ENCODE measurements at regions not wholly inside any gene's neighbourhood (a gene's known extent, or its start where the extent isn't known, plus 50 kb on each side); places are given as distances from the start of the nearest gene placed in this dataset.

GRCh38 chr3:76576201-76576600 lies 463.7 kb upstream of the ROBO2 start:
- no peak for TF ChIP-seq CHD7 (IDR thresholded peaks at IDR 0.05; ENCODE audit: low read depth, low read length)
- no peak for TF ChIP-seq CTCF (IDR thresholded peaks at IDR 0.05 in 2 of 3, conservative IDR thresholded peaks at IDR 0.05 in 1 of 3; ENCODE audit: insufficient read depth in 2 of 3, low read depth in 1 of 3, low read length in 3 of 3)
- TF ChIP-seq STAG1 (CRISPR knock-in tag; IDR thresholded peaks at IDR 0.05; ENCODE audit: borderline replicate concordance) = no peak
- TF ChIP-seq CC2D1A (IDR thresholded peaks at IDR 0.05) = no peak
- no peak for TF ChIP-seq ZNF586 (CRISPR knock-in tag; conservative IDR thresholded peaks at IDR 0.05)
- no peak for TF ChIP-seq YY1 (IDR thresholded peaks at IDR 0.05; ENCODE audit: borderline replicate concordance in 1 of 3, control insufficient read depth in 1 of 3, extremely low read depth in 1 of 3, insufficient read depth in 3 of 3, insufficient read length in 1 of 3, insufficient replicate concordance in 2 of 3, low read depth in 1 of 3, low read length in 2 of 3)
- TF ChIP-seq MEF2A (IDR thresholded peaks at IDR 0.05; ENCODE audit: control insufficient read depth, low read depth, low read length) = no peak
- TF ChIP-seq ZBTB11 (CRISPR knock-in tag; IDR thresholded peaks at IDR 0.05) = no peak

All from K562 (cell line).